ENCODE measurements at regions not wholly inside any gene's neighbourhood (a gene's known extent, or its start where the extent isn't known, plus 50 kb on each side); places are given as distances from the start of the nearest gene placed in this dataset.

GRCh38 chr6:137434640-137435039 lies 59.6 kb downstream of the OLIG3 start:
- H3K4me1 Mint-ChIP-seq (ENCODE audit: low read depth, unreplicated experiment), result no peaks in the 10 kb centered on the region
- H3K36me3 Mint-ChIP-seq (ENCODE audit: insufficient read depth, unreplicated experiment), result no peaks in the 10 kb centered on the region
- no peaks in the 10 kb centered on the region for H3K36me3 ChIP-seq (ENCODE audit: control insufficient read depth, insufficient read depth, low read length)
- no peak overlapping the region for H3K4me3 ChIP-seq (ENCODE audit: low read depth, low read length)
- peaks cover 6% of the 10 kb centered on the region for H3K27me3 Mint-ChIP-seq (ENCODE audit: insufficient read depth, unreplicated experiment)
- no peak overlapping the region for H3K27ac Mint-ChIP-seq (ENCODE audit: unreplicated experiment)
- TF ChIP-seq CTCF (IDR thresholded peaks at IDR 0.05; ENCODE audit: insufficient read depth in 1 of 2, low read depth in 1 of 2, low read length in 1 of 2, severe bottlenecking in 1 of 2, unreplicated experiment in 1 of 2), result no peak
- BruUV-seq (replicated peaks), result no TSS peak
- H3K9me3 ChIP-seq, result no peaks in the 10 kb centered on the region
- H3K27me3 ChIP-seq (replicated peaks; ENCODE audit: control insufficient read depth, insufficient read depth, low read length), result no peaks in the 10 kb centered on the region
- H3K4me1 ChIP-seq, result no peaks in the 10 kb centered on the region
- CTCF ChIA-PET, result no interaction called here
- no peak for DNase-seq
- no peak overlapping the region for H3K4me3 Mint-ChIP-seq (ENCODE audit: unreplicated experiment)
- H3K9me3 Mint-ChIP-seq (ENCODE audit: unreplicated experiment), result peaks cover 4% of the 10 kb centered on the region
- intact Hi-C loops (cut with micrococcal nuclease; ENCODE audit: unreplicated experiment), result no loop called here
- POLR2A ChIA-PET, result no interaction called here

GRCh38 chr6:137432054-137432611 lies 62.1 kb downstream of the OLIG3 start:
- DNase-seq, result no peak
- Mint-ChIP-seq H3K27me3 (ENCODE audit: insufficient read depth, unreplicated experiment) (peaks cover 6% of the 10 kb centered on the region), H3K9me3 (ENCODE audit: unreplicated experiment) (no peaks in the 10 kb centered on the region), H3K36me3 (ENCODE audit: insufficient read depth, unreplicated experiment) (no peaks in the 10 kb centered on the region), H3K4me3 (ENCODE audit: unreplicated experiment) (no peak overlapping the region), H3K4me1 (ENCODE audit: low read depth, unreplicated experiment) (no peaks in the 10 kb centered on the region), H3K27ac (ENCODE audit: unreplicated experiment) (no peak overlapping the region)
- CTCF ChIA-PET, result no interaction called here
- H3K4me1 ChIP-seq, result no peaks in the 10 kb centered on the region
- no peaks in the 10 kb centered on the region for H3K9me3 ChIP-seq
- no peak overlapping the region for H3K4me3 ChIP-seq (ENCODE audit: low read depth, low read length)
- BruUV-seq (replicated peaks), result no TSS peak
- H3K36me3 ChIP-seq (ENCODE audit: control insufficient read depth, insufficient read depth, low read length), result no peaks in the 10 kb centered on the region
- no peak for TF ChIP-seq CTCF (IDR thresholded peaks at IDR 0.05; ENCODE audit: insufficient read depth in 1 of 2, low read depth in 1 of 2, low read length in 1 of 2, severe bottlenecking in 1 of 2, unreplicated experiment in 1 of 2)
- no peaks in the 10 kb centered on the region for H3K27me3 ChIP-seq (replicated peaks; ENCODE audit: control insufficient read depth, insufficient read depth, low read length)
- POLR2A ChIA-PET, result no interaction called here
- intact Hi-C loops (cut with micrococcal nuclease; ENCODE audit: unreplicated experiment), result no loop called here

DNA sequence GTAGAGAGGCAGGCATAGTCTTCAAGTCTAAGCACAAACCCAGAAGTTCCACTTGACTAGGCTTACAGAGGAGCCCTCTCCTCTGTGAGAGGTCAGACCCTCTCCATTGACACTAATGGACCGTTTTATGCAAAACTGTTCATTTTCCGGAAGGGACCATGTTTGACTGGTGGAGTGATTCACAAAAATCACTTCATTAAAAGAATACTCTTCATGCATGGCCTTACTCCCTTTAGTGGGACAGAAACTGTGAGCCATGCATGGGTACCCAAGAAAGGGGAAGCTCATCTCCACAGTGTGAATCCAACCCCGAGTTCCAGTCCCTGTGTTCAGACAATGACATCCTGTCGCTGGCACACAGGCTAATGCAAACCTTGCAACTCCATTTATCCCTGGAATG lies 63.2 kb downstream of the OLIG3 start:
- TF ChIP-seq CTCF (IDR thresholded peaks at IDR 0.05; ENCODE audit: insufficient read depth in 1 of 2, low read depth in 1 of 2, low read length in 1 of 2, severe bottlenecking in 1 of 2, unreplicated experiment in 1 of 2), result no peak
- CTCF ChIA-PET, result no interaction called here
- Mint-ChIP-seq H3K36me3 (ENCODE audit: insufficient read depth, unreplicated experiment) (no peaks in the 10 kb centered on the region), H3K4me3 (ENCODE audit: unreplicated experiment) (no peak overlapping the region), H3K9me3 (ENCODE audit: unreplicated experiment) (no peaks in the 10 kb centered on the region), H3K4me1 (ENCODE audit: low read depth, unreplicated experiment) (no peaks in the 10 kb centered on the region), H3K27me3 (ENCODE audit: insufficient read depth, unreplicated experiment) (peaks cover 6% of the 10 kb centered on the region), H3K27ac (ENCODE audit: unreplicated experiment) (no peak overlapping the region)
- no peaks in the 10 kb centered on the region for H3K4me1 ChIP-seq
- H3K9me3 ChIP-seq, result no peaks in the 10 kb centered on the region
- no peaks in the 10 kb centered on the region for H3K36me3 ChIP-seq (ENCODE audit: control insufficient read depth, insufficient read depth, low read length)
- DNase-seq, result no peak
- H3K4me3 ChIP-seq (ENCODE audit: low read depth, low read length), result no peak overlapping the region
- POLR2A ChIA-PET, result no interaction called here
- intact Hi-C loops (cut with micrococcal nuclease; ENCODE audit: unreplicated experiment), result no loop called here
- no TSS peak for BruUV-seq (replicated peaks)
- no peaks in the 10 kb centered on the region for H3K27me3 ChIP-seq (replicated peaks; ENCODE audit: control insufficient read depth, insufficient read depth, low read length)

Measured in Caco-2 (cell line).